T-cell (primary cell): ENCODE measurements at regions not wholly inside any gene's neighbourhood (a gene's known extent, or its start where the extent isn't known, plus 50 kb on each side); places are given as distances from the start of the nearest gene placed in this dataset.

ENCODE experiments used
- ATAC-seq, 4 experiments: fragments of 200-7000 bp in 3 of 4; fragments of 150-1000 bp in 1 of 4; cut with Tn5 transposase; replicated peaks in 1 of 4; 1 replicate in 3 of 4; 2 replicates in 1 of 4; pipeline ENCODE4 v1.10.0; 2021; ENCODE audit warnings: moderate library complexity in 3 of 4, mild to moderate bottlenecking in 2 of 4, moderate number of reproducible peaks in 1 of 4
- CTCF ChIA-PET, 2 donors: fragments of 300-600 bp; sonication (Branson Sonifier 250); formaldehyde crosslinking; loops; one replicate each; lab custom pipeline; 2022; ENCODE audit warnings: antibody characterized with exemption in 2 of 2; lab: Charles Lee
- POLR2A ChIA-PET, 2 donors: fragments of 300-600 bp; sonication (Branson Sonifier 250); formaldehyde crosslinking; loops; one replicate each; lab custom pipeline; 2022; ENCODE audit warnings: antibody characterized with exemption in 2 of 2; lab: Charles Lee
- DNase-seq, 35 experiments: peaks; one replicate each; pipeline versions ENCODE4 v3.0.0 to v3.0.0-alpha.2; 2013 to 2023
- H3K27ac ChIP-seq: one replicate; pipeline ENCODE4 v1.5.1; 2013; ENCODE audit warnings: low read length
- H3K27me3 ChIP-seq, 2 experiments: replicated peaks in 1 of 2; 1 replicate in 1 of 2; 2 replicates in 1 of 2; pipeline versions ENCODE4 v1.6.1 to v1.7.0; 2013; ENCODE audit warnings: low read length in 1 of 2, mixed read lengths in 1 of 2; ENCODE audit not compliant: control insufficient read depth in 2 of 2, insufficient read depth in 2 of 2; ENCODE audit errors: extremely low read depth in 1 of 2
- H3K36me3 ChIP-seq, 2 donors: 1 replicate in 1 of 2; 2 replicates in 1 of 2; pipeline versions ENCODE4 v1.6.1 to v1.7.0; 2013; ENCODE audit warnings: low read length in 1 of 2; ENCODE audit not compliant: control insufficient read depth in 2 of 2, insufficient read depth in 1 of 2; ENCODE audit errors: extremely low read depth in 1 of 2
- H3K4me1 ChIP-seq, 2 experiments: 1 replicate in 1 of 2; 2 replicates in 1 of 2; pipeline versions ENCODE4 v1.6.1 to v1.7.0; 2013; ENCODE audit warnings: low read length in 2 of 2, mixed read lengths in 1 of 2; ENCODE audit not compliant: insufficient read depth in 2 of 2, control insufficient read depth in 1 of 2; ENCODE audit errors: extremely low read depth in 1 of 2
- H3K4me3 ChIP-seq, 2 donors: 1 replicate in 1 of 2; 2 replicates in 1 of 2; pipeline versions ENCODE4 v1.5.1 to v1.7.0; 2013; ENCODE audit warnings: mild to moderate bottlenecking in 2 of 2, low read length in 1 of 2, moderate library complexity in 1 of 2; ENCODE audit not compliant: control insufficient read depth in 1 of 2; ENCODE audit errors: extremely low read depth in 1 of 2
- H3K9me3 ChIP-seq: 2 replicates; pipeline ENCODE4 v1.7.0; 2013
- H3K27ac Mint-ChIP-seq, 2 donors: one replicate each; pipeline ENCODE4 v1.8.0; 2020 to 2021; ENCODE audit warnings: mild to moderate bottlenecking in 2 of 2, mixed read lengths in 2 of 2
- H3K27me3 Mint-ChIP-seq, 2 donors: one replicate each; pipeline ENCODE4 v1.8.0; 2021 to 2022; ENCODE audit warnings: mixed read lengths in 2 of 2
- H3K36me3 Mint-ChIP-seq: one replicate; pipeline ENCODE4 v1.8.0; 2021; ENCODE audit warnings: mixed read lengths
- H3K4me1 Mint-ChIP-seq, 3 donors: one replicate each; pipeline ENCODE4 v1.8.0; 2020 to 2022; ENCODE audit warnings: mixed read lengths in 3 of 3, mild to moderate bottlenecking in 1 of 3
- H3K4me3 Mint-ChIP-seq, 3 donors: one replicate each; pipeline ENCODE4 v1.8.0; 2020 to 2022; ENCODE audit warnings: mild to moderate bottlenecking in 3 of 3, mixed read lengths in 3 of 3, moderate library complexity in 3 of 3
- H3K9me3 Mint-ChIP-seq, 3 donors: one replicate each; pipeline ENCODE4 v1.8.0; 2020 to 2022; ENCODE audit warnings: mixed read lengths in 3 of 3
- WGBS: methylation state at CpG from one replicate; pipeline ENCODE4 v1.1.5; 2013; ENCODE audit warnings: missing lambda C conversion rate; ENCODE audit not compliant: insufficient coverage; 5-methylcytosine and 5-hydroxymethylcytosine counted together

GRCh38 chr11:110379261-110379660, 50.5 kb upstream of the FDX1 start:
- no peaks in the 10 kb centered on the region for H3K36me3 Mint-ChIP-seq
- no CpG with 5 or more reads among the region's 3 CpGs for WGBS
- Histone ChIP-seq H3K27me3 (no peaks in the 10 kb centered on the region), H3K4me3 (no peak overlapping the region), H3K36me3 (no peaks in the 10 kb centered on the region), H3K4me1 (peaks cover 0 to 3% of the 10 kb centered on the region in 2 experiments), H3K27ac (no peak overlapping the region), H3K9me3 (no peaks in the 10 kb centered on the region)
- peaks cover 0 to 3% of the 10 kb centered on the region in 2 donors for H3K27me3 Mint-ChIP-seq
- no peak overlapping the region for H3K4me3 Mint-ChIP-seq
- ATAC-seq (no peak), DNase-seq (no peak)
- H3K9me3 Mint-ChIP-seq = no peaks in the 10 kb centered on the region
- H3K27ac Mint-ChIP-seq = no peak overlapping the region
- H3K4me1 Mint-ChIP-seq = peaks cover 0 to 5% (median 4%) of the 10 kb centered on the region in 3 donors
- ChIA-PET POLR2A (interaction anchor here in 1 of 2 donors (0.5 kb wide), 1 partner anchor 1817 kb away, joined by 3 read pairs; no protein-coding TSS in a partner anchor), CTCF (no interaction called here)

GRCh38 chr11:110379936-110380335, 49.8 kb upstream of the FDX1 start:
- Mint-ChIP-seq H3K4me1 (peaks cover 0 to 5% (median 4%) of the 10 kb centered on the region in 3 donors), H3K4me3 (no peak overlapping the region), H3K27me3 (peaks cover 0 to 3% of the 10 kb centered on the region in 2 donors), H3K9me3 (no peaks in the 10 kb centered on the region), H3K27ac (no peak overlapping the region), H3K36me3 (no peaks in the 10 kb centered on the region)
- Histone ChIP-seq H3K4me3 (no peak overlapping the region), H3K27ac (no peak overlapping the region), H3K4me1 (peaks cover 0 to 3% of the 10 kb centered on the region in 2 experiments), H3K27me3 (no peaks in the 10 kb centered on the region), H3K9me3 (no peaks in the 10 kb centered on the region), H3K36me3 (no peaks in the 10 kb centered on the region)
- DNase-seq = no peak
- WGBS = 50% methylated on average over 2 of the region's 2 CpGs
- ChIA-PET CTCF (no interaction called here), POLR2A (no interaction called here)
- ATAC-seq = no peak
